ENCODE measurements at regions not wholly inside any gene's neighbourhood (a gene's known extent, or its start where the extent isn't known, plus 50 kb on each side); places are given as distances from the start of the nearest gene placed in this dataset.

- no peak for DNase-seq (ENCODE audit: low read depth, low spot score)
Observed at GRCh38 chr5:89044674-89045200, 161.8 kb upstream of the MEF2C start.

GRCh38 chr5:89043676-89044075 lies 160.7 kb upstream of the MEF2C start:
- DNase-seq (ENCODE audit: low read depth, low spot score): no peak

- DNase-seq (ENCODE audit: low read depth, low spot score): no peak
Observed at GRCh38 chr5:89042746-89043145, 159.8 kb upstream of the MEF2C start.

GRCh38 chr5:89041976-89042375 lies 159.0 kb upstream of the MEF2C start:
- no peak for DNase-seq (ENCODE audit: low read depth, low spot score)

- no peak for DNase-seq (ENCODE audit: low read depth, low spot score)
Observed at GRCh38 chr5:89041249-89041779, 158.3 kb upstream of the MEF2C start.

GRCh38 chr5:89036704-89037489 lies 153.9 kb upstream of the MEF2C start:
- DNase-seq (ENCODE audit: low read depth, low spot score): no peak

GRCh38 chr5:89036166-89036565 lies 153.2 kb upstream of the MEF2C start:
- no peak for DNase-seq (ENCODE audit: low read depth, low spot score)

GRCh38 chr5:89034588-89034987 lies 151.6 kb upstream of the MEF2C start:
- DNase-seq (ENCODE audit: low read depth, low spot score): no peak

GRCh38 chr5:89030798-89031197 lies 147.8 kb upstream of the MEF2C start:
- DNase-seq (ENCODE audit: low read depth, low spot score): no peak

- no peak for DNase-seq (ENCODE audit: low read depth, low spot score)
Observed at GRCh38 chr5:89028595-89029285, 145.8 kb upstream of the MEF2C start.

GRCh38 chr5:89024045-89024444 lies 141.1 kb upstream of the MEF2C start:
- DNase-seq (ENCODE audit: low read depth, low spot score): no peak

GRCh38 chr5:89020926-89021610 lies 138.1 kb upstream of the MEF2C start:
- no peak for DNase-seq (ENCODE audit: low read depth, low spot score)

- no peak for DNase-seq (ENCODE audit: low read depth, low spot score)
Observed at GRCh38 chr5:89016741-89017303, 133.8 kb upstream of the MEF2C start.

- no peak for DNase-seq (ENCODE audit: low read depth, low spot score)
Observed at GRCh38 chr5:89015409-89015808, 132.4 kb upstream of the MEF2C start.

GRCh38 chr5:89011778-89012711 lies 129.1 kb upstream of the MEF2C start:
- no peak for DNase-seq (ENCODE audit: low read depth, low spot score)

- DNase-seq (ENCODE audit: low read depth, low spot score): no peak
Observed at GRCh38 chr5:89010512-89010911, 127.5 kb upstream of the MEF2C start.

GRCh38 chr5:89008291-89008690 lies 125.3 kb upstream of the MEF2C start:
- DNase-seq (ENCODE audit: low read depth, low spot score): no peak

GRCh38 chr5:89005990-89006389 lies 123.0 kb upstream of the MEF2C start:
- no peak for DNase-seq (ENCODE audit: low read depth, low spot score)

GRCh38 chr5:89004379-89004778 lies 121.4 kb upstream of the MEF2C start:
- no peak for DNase-seq (ENCODE audit: low read depth, low spot score)

GRCh38 chr5:89003563-89004036 lies 120.6 kb upstream of the MEF2C start:
- no peak for DNase-seq (ENCODE audit: low read depth, low spot score)

- no peak for DNase-seq (ENCODE audit: low read depth, low spot score)
Observed at GRCh38 chr5:88999853-89000252, 116.9 kb upstream of the MEF2C start.

Data from smooth muscle cell of the brain vasculature (primary cell).